Karpas-422 (cell line): ENCODE measurements at regions not wholly inside any gene's neighbourhood (a gene's known extent, or its start where the extent isn't known, plus 50 kb on each side); places are given as distances from the start of the nearest gene placed in this dataset.

ENCODE experiments used
- DNase-seq: peaks from one replicate; pipeline ENCODE4 v3.0.0-alpha.2; 2015
- H2AFZ ChIP-seq: fragments of 200-600 bp; sonication (generic); 2 replicates; pipeline ENCODE4 v1.6.1; 2014; ENCODE audit warnings: antibody characterized with exemption, low read length, mixed read lengths
- H3K27ac ChIP-seq: fragments of 200-600 bp; sonication (generic); 2 replicates; pipeline ENCODE4 v1.5.1; 2014; ENCODE audit warnings: mild to moderate bottlenecking, low read length, moderate library complexity
- H3K27me3 ChIP-seq: fragments of 200-600 bp; sonication (generic); 2 replicates; pipeline ENCODE4 v1.6.1; 2014; ENCODE audit warnings: low read length, mixed read lengths
- H3K36me3 ChIP-seq: fragments of 200-600 bp; sonication (generic); 2 replicates; pipeline ENCODE4 v1.6.1; 2014; ENCODE audit warnings: low read length, mixed read lengths; ENCODE audit not compliant: insufficient read depth
- H3K4me1 ChIP-seq: fragments of 200-600 bp; sonication (generic); 2 replicates; pipeline ENCODE4 v1.6.1; 2014; ENCODE audit warnings: mild to moderate bottlenecking, low read length, mixed read lengths
- H3K4me2 ChIP-seq: fragments of 200-600 bp; sonication (generic); 2 replicates; pipeline ENCODE4 v1.6.1; 2014; ENCODE audit warnings: low read length, low read depth, mild to moderate bottlenecking; ENCODE audit not compliant: poor library complexity, severe bottlenecking
- H3K4me3 ChIP-seq: fragments of 200-600 bp; sonication (generic); 2 replicates; pipeline ENCODE4 v1.5.1; 2014; ENCODE audit warnings: mild to moderate bottlenecking, antibody characterized with exemption, low read length, mixed read lengths
- H3K79me2 ChIP-seq: fragments of 200-600 bp; sonication (generic); 2 replicates; pipeline ENCODE4 v1.6.1; 2014; ENCODE audit warnings: mild to moderate bottlenecking, low read length, mixed read lengths
- H3K9ac ChIP-seq: fragments of 200-600 bp; sonication (generic); 2 replicates; pipeline ENCODE4 v1.6.0; 2014; ENCODE audit warnings: low read length
- H3K9me2 ChIP-seq: fragments of 200-600 bp; sonication (generic), shearing (Covaris generic); replicated peaks from 2 replicates; pipeline ENCODE4 v1.6.0; 2014; ENCODE audit warnings: mild to moderate bottlenecking, low read length, moderate library complexity; ENCODE audit not compliant: insufficient read depth
- H3K9me3 ChIP-seq: fragments of 300-700, 200-600 bp; sonication (generic); 2 replicates; pipeline ENCODE4 v1.6.1; 2014; ENCODE audit warnings: low read length, mixed read lengths
- H4K20me1 ChIP-seq: fragments of 200-600 bp; sonication (generic); 2 replicates; pipeline ENCODE4 v1.6.1; 2014; ENCODE audit warnings: mild to moderate bottlenecking, antibody characterized with exemption, low read length, low read depth; ENCODE audit not compliant: insufficient read depth

GRCh38 chr1:164093543-164093942 lies 465.4 kb upstream of the PBX1 start:
- Histone ChIP-seq H3K4me2 (no peak overlapping the region), H3K9me3 (no peaks in the 10 kb centered on the region; the same call in 1 of the 2 replicates), H3K9ac (no peak overlapping the region), H3K79me2 (no peaks in the 10 kb centered on the region), H4K20me1 (no peaks in the 10 kb centered on the region), H3K4me3 (no peak overlapping the region), H3K27me3 (no peaks in the 10 kb centered on the region), H2AFZ (no peak overlapping the region), H3K36me3 (no peaks in the 10 kb centered on the region), H3K4me1 (no peaks in the 10 kb centered on the region), H3K9me2 (no peaks in the 10 kb centered on the region), H3K27ac (no peak overlapping the region)
- DNase-seq: no peak

GRCh38 chr1:164101802-164102201 lies 457.2 kb upstream of the PBX1 start:
- no peaks in the 10 kb centered on the region for H4K20me1 ChIP-seq
- no peaks in the 10 kb centered on the region for H3K4me1 ChIP-seq
- no peak overlapping the region for H3K4me3 ChIP-seq
- H3K9ac ChIP-seq: no peak overlapping the region
- peaks cover 6% of the 10 kb centered on the region; the same call in 1 of the 2 replicates for H3K9me3 ChIP-seq
- no peak for DNase-seq
- H3K9me2 ChIP-seq: 0 out of 2 replicates have a peak, but pooled peaks cover 4% of the 10 kb centered on the region
- no peaks in the 10 kb centered on the region for H3K27me3 ChIP-seq
- no peak overlapping the region for H2AFZ ChIP-seq
- no peak overlapping the region for H3K4me2 ChIP-seq
- H3K36me3 ChIP-seq: no peaks in the 10 kb centered on the region
- no peak overlapping the region for H3K27ac ChIP-seq
- no peaks in the 10 kb centered on the region for H3K79me2 ChIP-seq

- no peak overlapping the region for H3K27ac ChIP-seq
- H2AFZ ChIP-seq: no peak overlapping the region
- no peaks in the 10 kb centered on the region for H3K9me2 ChIP-seq
- H3K4me2 ChIP-seq: no peak overlapping the region
- H3K9ac ChIP-seq: no peak overlapping the region
- no peak for DNase-seq
- no peak overlapping the region for H3K4me3 ChIP-seq
- H3K79me2 ChIP-seq: no peaks in the 10 kb centered on the region
- no peaks in the 10 kb centered on the region; the same call in 1 of the 2 replicates for H3K9me3 ChIP-seq
- no peaks in the 10 kb centered on the region for H3K27me3 ChIP-seq
- H3K4me1 ChIP-seq: no peaks in the 10 kb centered on the region
- H3K36me3 ChIP-seq: no peaks in the 10 kb centered on the region
- no peaks in the 10 kb centered on the region for H4K20me1 ChIP-seq
These were observed 427.0 kb upstream of the PBX1 start for GRCh38 chr1:164131949-164132348.

- no peaks in the 10 kb centered on the region for H3K79me2 ChIP-seq
- H3K4me2 ChIP-seq: no peak overlapping the region
- no peak overlapping the region for H3K9ac ChIP-seq
- no peaks in the 10 kb centered on the region for H4K20me1 ChIP-seq
- H3K27me3 ChIP-seq: no peaks in the 10 kb centered on the region
- H3K4me3 ChIP-seq: no peak overlapping the region
- H3K4me1 ChIP-seq: no peaks in the 10 kb centered on the region
- no peak overlapping the region for H2AFZ ChIP-seq
- H3K27ac ChIP-seq: no peak overlapping the region
- no peaks in the 10 kb centered on the region for H3K9me2 ChIP-seq
- no peaks in the 10 kb centered on the region for H3K9me3 ChIP-seq
- no peak for DNase-seq
- H3K36me3 ChIP-seq: no peaks in the 10 kb centered on the region
These were observed 421.6 kb upstream of the PBX1 start for GRCh38 chr1:164137273-164137925.

GRCh38 chr1:164141797-164142196 lies 417.2 kb upstream of the PBX1 start:
- no peak overlapping the region for H3K27ac ChIP-seq
- H3K36me3 ChIP-seq: no peaks in the 10 kb centered on the region
- no peak overlapping the region for H2AFZ ChIP-seq
- H3K27me3 ChIP-seq: no peaks in the 10 kb centered on the region
- H3K9ac ChIP-seq: no peak overlapping the region
- no peak overlapping the region for H3K4me3 ChIP-seq
- H4K20me1 ChIP-seq: no peaks in the 10 kb centered on the region
- H3K4me2 ChIP-seq: no peak overlapping the region
- no peaks in the 10 kb centered on the region for H3K9me2 ChIP-seq
- H3K9me3 ChIP-seq: no peaks in the 10 kb centered on the region
- no peaks in the 10 kb centered on the region for H3K4me1 ChIP-seq
- no peak for DNase-seq
- no peaks in the 10 kb centered on the region for H3K79me2 ChIP-seq

GRCh38 chr1:164154622-164155021 lies 404.4 kb upstream of the PBX1 start:
- no peak overlapping the region for H2AFZ ChIP-seq
- no peak overlapping the region for H3K4me2 ChIP-seq
- H4K20me1 ChIP-seq: no peaks in the 10 kb centered on the region
- H3K9me2 ChIP-seq: no peaks in the 10 kb centered on the region
- no peak overlapping the region for H3K9ac ChIP-seq
- H3K4me3 ChIP-seq: no peak overlapping the region
- no peaks in the 10 kb centered on the region for H3K36me3 ChIP-seq
- H3K79me2 ChIP-seq: no peaks in the 10 kb centered on the region
- no peak overlapping the region for H3K27ac ChIP-seq
- no peaks in the 10 kb centered on the region for H3K4me1 ChIP-seq
- H3K27me3 ChIP-seq: no peaks in the 10 kb centered on the region
- no peaks in the 10 kb centered on the region for H3K9me3 ChIP-seq
- DNase-seq: no peak

GRCh38 chr1:164155347-164155746 lies 403.6 kb upstream of the PBX1 start:
- no peaks in the 10 kb centered on the region for H3K36me3 ChIP-seq
- H3K79me2 ChIP-seq: no peaks in the 10 kb centered on the region
- no peaks in the 10 kb centered on the region for H3K9me2 ChIP-seq
- no peak overlapping the region for H3K4me2 ChIP-seq
- no peak overlapping the region for H3K4me3 ChIP-seq
- no peak overlapping the region for H3K27ac ChIP-seq
- no peaks in the 10 kb centered on the region for H3K9me3 ChIP-seq
- no peaks in the 10 kb centered on the region for H4K20me1 ChIP-seq
- H3K9ac ChIP-seq: no peak overlapping the region
- H2AFZ ChIP-seq: no peak overlapping the region
- H3K4me1 ChIP-seq: no peaks in the 10 kb centered on the region
- no peaks in the 10 kb centered on the region for H3K27me3 ChIP-seq
- DNase-seq: no peak

- Histone ChIP-seq H2AFZ (no peak overlapping the region), H3K27me3 (no peaks in the 10 kb centered on the region), H3K9me2 (no peaks in the 10 kb centered on the region), H3K36me3 (no peaks in the 10 kb centered on the region), H3K79me2 (no peaks in the 10 kb centered on the region), H3K9me3 (peaks cover 4% of the 10 kb centered on the region; the same call in 1 of the 2 replicates), H3K4me1 (no peaks in the 10 kb centered on the region), H3K4me3 (no peak overlapping the region), H4K20me1 (no peaks in the 10 kb centered on the region), H3K4me2 (no peak overlapping the region), H3K27ac (no peak overlapping the region), H3K9ac (no peak overlapping the region)
- DNase-seq: no peak
These were observed 395.6 kb upstream of the PBX1 start for GRCh38 chr1:164163289-164163849.
